OCI-LY7 (cell line): ENCODE measurements at regions not wholly inside any gene's neighbourhood (a gene's known extent, or its start where the extent isn't known, plus 50 kb on each side); places are given as distances from the start of the nearest gene placed in this dataset.

Source experiments
- BruUV-seq: library from RNA; stranded (reverse); fragments of 400-500 nt; replicated peaks from 2 replicates; lab custom pipeline; 2021; lab: Mats Ljungman, UMichigan
- CTCF ChIA-PET: fragments of 300-600 bp; sonication (Branson Sonifier 250); formaldehyde crosslinking; loops from one replicate; lab custom pipeline; 2022; ENCODE audit warnings: antibody characterized with exemption; ENCODE audit not compliant: unreplicated experiment; lab: Charles Lee
- POLR2A ChIA-PET: fragments of 300-600 bp; sonication (Branson Sonifier 250); formaldehyde crosslinking; loops from one replicate; lab custom pipeline; 2022; ENCODE audit warnings: antibody characterized with exemption; lab: Charles Lee
- DNase-seq: peaks from one replicate; pipeline ENCODE4 v3.0.0-alpha.2; 2015; ENCODE audit warnings: low spot score
- H2AFZ ChIP-seq: fragments of 200-600 bp; sonication (generic), shearing (Covaris generic); 2 replicates; pipeline ENCODE4 v1.6.1; 2014; ENCODE audit warnings: mild to moderate bottlenecking, antibody characterized with exemption, low read length, moderate library complexity
- H3K27ac ChIP-seq: fragments of 200-600 bp; sonication (generic); 2 replicates; pipeline ENCODE4 v1.5.1; 2014; ENCODE audit warnings: mixed run types, low read depth, mild to moderate bottlenecking, moderate library complexity, low read length, inconsistent platforms; ENCODE audit not compliant: poor library complexity, severe bottlenecking
- H3K36me3 ChIP-seq: fragments of 200-600 bp; sonication (generic); 2 replicates; pipeline ENCODE4 v1.6.1; 2014; ENCODE audit warnings: mild to moderate bottlenecking, antibody characterized with exemption, low read length, moderate library complexity, mixed read lengths; ENCODE audit not compliant: insufficient read depth
- H3K4me1 ChIP-seq: fragments of 200-600 bp; sonication (generic); 2 replicates; pipeline ENCODE4 v1.5.1; 2014; ENCODE audit warnings: mild to moderate bottlenecking, low read length; ENCODE audit not compliant: insufficient read depth, poor library complexity, severe bottlenecking
- H3K4me2 ChIP-seq: fragments of 200-600 bp; sonication (generic); 2 replicates; pipeline ENCODE4 v1.6.1; 2014; ENCODE audit warnings: mild to moderate bottlenecking, low read length
- H3K4me3 ChIP-seq: fragments of 200-600 bp; sonication (generic); 2 replicates; pipeline ENCODE4 v1.5.1; 2014; ENCODE audit warnings: mild to moderate bottlenecking, low read depth, low read length; ENCODE audit not compliant: poor library complexity, severe bottlenecking
- H3K79me2 ChIP-seq: fragments of 200-600 bp; sonication (generic); 2 replicates; pipeline ENCODE4 v1.6.1; 2016; ENCODE audit warnings: low read depth, mild to moderate bottlenecking, low read length, moderate library complexity, mixed read lengths; ENCODE audit not compliant: insufficient read depth
- H3K9me2 ChIP-seq: fragments of 200-600 bp; sonication (generic); 2 replicates; pipeline ENCODE4 v1.6.1; 2016; ENCODE audit warnings: mild to moderate bottlenecking, low read length, mixed read lengths; ENCODE audit not compliant: insufficient read depth
- H3K9me3 ChIP-seq: fragments of 200-600 bp; sonication (generic); 2 replicates; pipeline ENCODE4 v1.6.1; 2014; ENCODE audit warnings: mild to moderate bottlenecking, mixed run types, low read length, mixed read lengths
- H4K20me1 ChIP-seq: fragments of 200-600 bp; sonication (generic); 2 replicates; pipeline ENCODE4 v1.6.1; 2014; ENCODE audit warnings: mild to moderate bottlenecking, antibody characterized with exemption, low read length, moderate library complexity, mixed read lengths; ENCODE audit not compliant: insufficient read depth
- CTCF ChIP-seq: fragments of 200-600 bp; sonication (generic); conservative IDR thresholded peaks from 2 replicates; pipeline ENCODE4 v1.5.1; 2014; ENCODE audit warnings: mild to moderate bottlenecking, antibody characterized with exemption, low read length, moderate library complexity, mixed read lengths
- EZH2phosphoT487 ChIP-seq: fragments of 200-600 bp; sonication (generic); IDR thresholded peaks from 2 replicates; pipeline ENCODE4 v1.6.1; 2018; ENCODE audit warnings: low read depth, borderline replicate concordance, mild to moderate bottlenecking, mixed run types, antibody characterized with exemption, low read length, moderate library complexity, mixed read lengths
- intact Hi-C: fragments of 100-400 bp; cut with micrococcal nuclease; formaldehyde crosslinking; loops from one replicate; pipeline ENCODE4 v1.10.0; 2022; ENCODE audit not compliant: unreplicated experiment

GRCh38 chr9:82558855-82559630 is 503.9 kb downstream of the RASEF start:
- Histone ChIP-seq H3K9me2 (no peaks in the 10 kb centered on the region), H2AFZ (no peak overlapping the region), H3K79me2 (no peaks in the 10 kb centered on the region), H3K4me3 (no peak overlapping the region), H4K20me1 (no peaks in the 10 kb centered on the region), H3K4me2 (no peak overlapping the region), H3K27ac (no peak overlapping the region), H3K9me3 (no peaks in the 10 kb centered on the region), H3K4me1 (no peaks in the 10 kb centered on the region), H3K36me3 (no peaks in the 10 kb centered on the region)
- DNase-seq, result no peak
- intact Hi-C loops, result no loop called here
- no TSS peak for BruUV-seq
- TF ChIP-seq CTCF, result no peak
- no peak for TF ChIP-seq EZH2phosphoT487
- POLR2A ChIA-PET, result no interaction called here
- CTCF ChIA-PET, result no interaction called here

GRCh38 chr9:82560036-82560435 is 502.9 kb downstream of the RASEF start:
- H3K36me3 ChIP-seq, result no peaks in the 10 kb centered on the region
- intact Hi-C loops, result no loop called here
- no TSS peak for BruUV-seq
- no peaks in the 10 kb centered on the region for H3K9me2 ChIP-seq
- no peak for TF ChIP-seq EZH2phosphoT487
- TF ChIP-seq CTCF, result no peak
- ChIA-PET POLR2A (no interaction called here), CTCF (no interaction called here)
- H2AFZ ChIP-seq, result no peak overlapping the region
- no peaks in the 10 kb centered on the region for H3K79me2 ChIP-seq
- H3K4me3 ChIP-seq, result no peak overlapping the region
- no peak for DNase-seq
- no peak overlapping the region for H3K4me2 ChIP-seq
- no peak overlapping the region for H3K27ac ChIP-seq
- no peaks in the 10 kb centered on the region for H3K9me3 ChIP-seq
- no peaks in the 10 kb centered on the region for H4K20me1 ChIP-seq
- no peaks in the 10 kb centered on the region for H3K4me1 ChIP-seq

- ChIA-PET CTCF (no interaction called here), POLR2A (no interaction called here)
- Histone ChIP-seq H4K20me1 (no peaks in the 10 kb centered on the region), H3K9me3 (no peaks in the 10 kb centered on the region), H3K4me3 (no peak overlapping the region), H3K9me2 (no peaks in the 10 kb centered on the region), H3K79me2 (no peaks in the 10 kb centered on the region), H3K36me3 (no peaks in the 10 kb centered on the region), H3K4me2 (no peak overlapping the region), H2AFZ (no peak overlapping the region), H3K4me1 (no peaks in the 10 kb centered on the region), H3K27ac (no peak overlapping the region)
- TF ChIP-seq CTCF, result no peak
- no peak for TF ChIP-seq EZH2phosphoT487
- DNase-seq, result no peak
- intact Hi-C loops, result no loop called here
- BruUV-seq, result no TSS peak
Measured at GRCh38 chr9:82560457-82560904, 502.5 kb downstream of the RASEF start.
